Prostate gland (tissue), 2 donors: ENCODE measurements at regions not wholly inside any gene's neighbourhood (a gene's known extent, or its start where the extent isn't known, plus 50 kb on each side); places are given as distances from the start of the nearest gene placed in this dataset.

Source experiments
- CTCF ChIP-seq, 4 experiments: fragments of 200-600 bp in 2 of 4; fragments of 450-650 bp in 2 of 4; sonication (generic) in 2 of 4; IDR thresholded peaks; 1 replicate in 3 of 4; 2 replicates in 1 of 4; pipeline ENCODE4 v1.5.1; 2016 to 2019; ENCODE audit warnings: antibody characterized with exemption in 4 of 4, mild to moderate bottlenecking in 2 of 4, moderate library complexity in 2 of 4
- POLR2A ChIP-seq: fragments of 450-650 bp; IDR thresholded peaks from one replicate; pipeline ENCODE4 v1.6.1; 2016; ENCODE audit warnings: antibody characterized with exemption, mild to moderate bottlenecking
- POLR2AphosphoS5 ChIP-seq: sonication (generic); formaldehyde crosslinking; IDR thresholded peaks from one replicate; pipeline ENCODE4 v1.6.1; 2017; ENCODE audit warnings: antibody characterized with exemption

- TF ChIP-seq CTCF (IDR thresholded peaks at IDR 0.05) (no peak), POLR2A (no peak), POLR2AphosphoS5 (no peak)
These were observed 317.1 kb downstream of the ZIC4 start for GRCh38 chr3:147089286-147089685.
